Smooth muscle cell (in vitro differentiated cells): ENCODE measurements at regions not wholly inside any gene's neighbourhood (a gene's known extent, or its start where the extent isn't known, plus 50 kb on each side); places are given as distances from the start of the nearest gene placed in this dataset.
"Not testable (repeated sequence)": the region's sequence is repeated elsewhere in the genome, so short reads cannot be mapped to it uniquely, and the experiment has no call there.

Experiments used
- DNase-seq: peaks from one replicate; lab custom pipeline; 2025; ENCODE audit not compliant: unreplicated experiment; lab: John Stamatoyannopoulos, UW
- H2AFZ ChIP-seq: fragments of 200-600 bp; sonication (generic); 2 replicates; pipeline ENCODE4 v1.6.0; 2016; ENCODE audit warnings: antibody characterized with exemption, low read depth, mild to moderate bottlenecking
- H3F3A ChIP-seq: fragments of 200-600 bp; sonication (generic); 2 replicates; pipeline ENCODE4 v1.6.0; 2017; ENCODE audit warnings: antibody characterized with exemption, low read depth
- H3K27ac ChIP-seq: fragments of 200-600 bp; sonication (generic); 2 replicates; pipeline ENCODE4 v1.5.1; 2016; ENCODE audit warnings: low read depth, mild to moderate bottlenecking
- H3K27me3 ChIP-seq: fragments of 200-600 bp; sonication (generic); 2 replicates; pipeline ENCODE4 v1.6.1; 2016; ENCODE audit warnings: low read depth, mild to moderate bottlenecking
- H3K36me3 ChIP-seq: fragments of 200-600 bp; sonication (generic); 2 replicates; pipeline ENCODE4 v1.5.1; 2016; ENCODE audit warnings: low read depth
- H3K4me1 ChIP-seq: fragments of 200-600 bp; sonication (generic); 2 replicates; pipeline ENCODE4 v1.5.1; 2016; ENCODE audit warnings: low read depth
- H3K4me2 ChIP-seq: fragments of 200-600 bp; sonication (generic); 2 replicates; pipeline ENCODE4 v1.6.0; 2016; ENCODE audit warnings: mild to moderate bottlenecking
- H3K4me3 ChIP-seq: fragments of 200-600 bp; sonication (generic); 2 replicates; pipeline ENCODE4 v1.5.1; 2016; ENCODE audit warnings: mild to moderate bottlenecking
- H3K79me2 ChIP-seq: fragments of 200-600 bp; sonication (generic); 2 replicates; pipeline ENCODE4 v1.6.0; 2016; ENCODE audit warnings: low read depth, mild to moderate bottlenecking
- H3K9ac ChIP-seq: fragments of 200-600 bp; sonication (generic); 2 replicates; pipeline ENCODE4 v1.6.0; 2016; ENCODE audit warnings: low read depth
- H3K9me3 ChIP-seq: fragments of 200-600 bp; sonication (generic); replicated peaks from 2 replicates; pipeline ENCODE4 v1.5.1; 2016; ENCODE audit warnings: low read depth
- H4K20me1 ChIP-seq: fragments of 200-600 bp; sonication (generic); 2 replicates; pipeline ENCODE4 v1.6.0; 2016; ENCODE audit warnings: low read depth
- CTCF ChIP-seq: fragments of 200-600 bp; sonication (generic); IDR thresholded peaks from 2 replicates; pipeline ENCODE4 v1.5.1; 2017; ENCODE audit warnings: borderline replicate concordance, mild to moderate bottlenecking, antibody characterized with exemption; ENCODE audit not compliant: insufficient read depth, poor library complexity, severe bottlenecking
- WGBS: methylation state at CpG from one replicate; pipeline ENCODE4 v1.1.7; 2016; ENCODE audit warnings: low lambda C conversion rate; 5-methylcytosine and 5-hydroxymethylcytosine counted together

DNA sequence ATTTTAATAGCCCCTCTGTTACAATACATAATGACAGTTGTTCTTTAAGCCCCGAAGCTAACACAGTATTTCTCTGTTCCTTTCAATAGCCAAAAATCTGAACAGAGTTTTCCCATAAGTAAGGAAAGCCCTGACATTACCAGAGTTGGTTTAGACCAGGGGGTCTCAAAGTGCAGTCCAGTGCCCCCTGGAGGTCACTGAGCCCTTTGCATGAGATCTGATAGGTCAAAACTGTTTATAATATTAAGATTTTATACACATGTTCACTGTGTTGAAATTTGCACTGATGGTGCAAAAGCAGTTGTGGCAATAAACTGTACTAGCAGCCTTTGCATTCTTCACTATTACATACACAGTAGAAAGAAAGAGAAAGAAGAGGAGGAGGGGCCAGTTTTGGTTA is 177.1 kb downstream of the SPANXN3 start:
- no peak overlapping the region for H3K4me3 ChIP-seq
- DNase-seq, result no peak

DNA sequence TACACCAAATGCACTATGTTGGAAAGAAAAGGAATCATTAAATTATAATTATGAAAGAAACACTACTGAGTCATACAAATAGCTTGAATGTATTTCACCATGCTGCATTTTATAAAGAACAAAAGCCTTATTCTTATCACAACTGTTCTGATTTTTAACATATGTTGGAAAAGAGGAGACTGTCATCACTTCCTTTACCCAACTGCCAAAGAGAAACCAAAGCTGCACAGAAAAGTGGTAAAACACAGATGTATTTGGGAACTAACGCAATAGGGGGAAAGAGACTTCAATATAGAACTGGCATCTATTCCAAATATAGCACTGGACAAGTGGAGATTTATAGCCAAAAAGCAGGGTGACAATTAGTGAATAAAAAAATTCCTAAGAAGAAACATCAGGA is 181.0 kb downstream of the SPANXN3 start:
- no peak for TF ChIP-seq CTCF
- H2AFZ ChIP-seq, result no peak overlapping the region
- H3K27me3 ChIP-seq, result no peaks in the 10 kb centered on the region
- H3K9ac ChIP-seq, result no peak overlapping the region
- no peak overlapping the region for H3K27ac ChIP-seq
- H3K36me3 ChIP-seq, result no peaks in the 10 kb centered on the region
- H3K4me1 ChIP-seq, result no peaks in the 10 kb centered on the region
- no peak for DNase-seq
- no peak overlapping the region for H3K4me2 ChIP-seq
- no peaks in the 10 kb centered on the region for H3K79me2 ChIP-seq
- WGBS, result 57% methylated on average over 1 of the region's 1 CpG
- H3F3A ChIP-seq, result no peaks in the 10 kb centered on the region
- no peaks in the 10 kb centered on the region for H3K9me3 ChIP-seq
- no peaks in the 10 kb centered on the region for H4K20me1 ChIP-seq
- H3K4me3 ChIP-seq, result no peak overlapping the region

More for the DNA sequence above, 177.1 kb downstream of the SPANXN3 start:
- Histone ChIP-seq H3K4me2 (no peak overlapping the region), H3K79me2 (no peaks in the 10 kb centered on the region), H3K36me3 (no peaks in the 10 kb centered on the region), H3K9me3 (no peaks in the 10 kb centered on the region), H3K9ac (no peak overlapping the region), H3K27ac (no peak overlapping the region), H2AFZ (no peak overlapping the region), H3K27me3 (no peaks in the 10 kb centered on the region), H3F3A (no peaks in the 10 kb centered on the region), H3K4me1 (no peaks in the 10 kb centered on the region), H4K20me1 (no peaks in the 10 kb centered on the region)
- 85% methylated on average over 1 of the region's 1 CpG for WGBS
- no peak for TF ChIP-seq CTCF

GRCh38 chrX:143319526-143319925 is 197.7 kb downstream of the SPANXN3 start:
- Histone ChIP-seq H3K79me2 (no peaks in the 10 kb centered on the region), H3K27me3 (no peaks in the 10 kb centered on the region), H3K4me3 (no peak overlapping the region), H3F3A (no peaks in the 10 kb centered on the region), H4K20me1 (no peaks in the 10 kb centered on the region), H3K4me1 (no peaks in the 10 kb centered on the region), H2AFZ (no peak overlapping the region), H3K9me3 (no peaks in the 10 kb centered on the region), H3K36me3 (no peaks in the 10 kb centered on the region), H3K9ac (no peak overlapping the region), H3K27ac (no peak overlapping the region), H3K4me2 (no peak overlapping the region)
- DNase-seq, result no peak
- no peak for TF ChIP-seq CTCF
- WGBS, result 60% methylated on average over 6 of the region's 6 CpGs

DNA sequence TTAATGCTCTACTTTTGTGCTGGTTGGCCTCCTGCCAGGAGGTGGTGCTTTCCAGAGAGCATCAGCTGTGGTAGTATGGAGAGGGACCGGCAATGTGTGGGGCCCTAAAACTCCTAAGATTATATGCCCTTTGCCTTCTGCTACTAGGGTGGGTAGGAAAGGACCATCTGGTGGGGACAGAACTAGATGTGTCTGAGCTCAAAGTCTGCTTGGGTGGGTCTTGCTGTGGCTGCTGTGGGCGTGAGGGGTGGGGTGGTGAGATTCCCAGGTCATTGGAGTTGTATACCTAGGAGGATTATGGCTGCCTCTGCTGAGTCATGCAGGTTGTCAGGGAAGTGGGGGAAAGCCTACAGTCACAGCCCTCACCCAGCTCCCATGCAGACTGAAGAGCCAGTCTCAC is 198.4 kb downstream of the SPANXN3 start:
- not testable (repeated sequence) for H3K27me3 ChIP-seq, H3F3A ChIP-seq, H3K36me3 ChIP-seq, H3K9me3 ChIP-seq, H3K9ac ChIP-seq, DNase-seq, H3K79me2 ChIP-seq, H3K4me1 ChIP-seq, H3K27ac ChIP-seq, H4K20me1 ChIP-seq, H3K4me3 ChIP-seq, H2AFZ ChIP-seq, H3K4me2 ChIP-seq
- 88% methylated on average over 2 of the region's 2 CpGs for WGBS
